AG04450 (cell line): ENCODE measurements at regions not wholly inside any gene's neighbourhood (a gene's known extent, or its start where the extent isn't known, plus 50 kb on each side); places are given as distances from the start of the nearest gene placed in this dataset.

Source experiments
- CTCF ChIA-PET: fragments of 300-600, 350-600 bp; formaldehyde crosslinking; extraction: SDS; loops from one replicate; lab custom pipeline; 2022; ENCODE audit warnings: antibody characterized with exemption, inconsistent platforms; lab: Charles Lee
- POLR2A ChIA-PET: fragments of 350-600 bp; formaldehyde crosslinking; extraction: SDS; loops from one replicate; lab custom pipeline; 2021; ENCODE audit warnings: antibody characterized with exemption, inconsistent platforms; lab: Yijun Ruan, JAX
- DNase-seq: peaks from one replicate; pipeline ENCODE4 v3.0.0-alpha.2; 2011; ENCODE audit warnings: low read depth, low spot score
- H3K27ac ChIP-seq: one replicate; pipeline ENCODE4 v1.5.1; 2012; ENCODE audit warnings: low read depth, low read length, control low read depth
- H3K27me3 ChIP-seq: one replicate; pipeline ENCODE4 v1.6.0; 2012; ENCODE audit warnings: low read length; ENCODE audit not compliant: control insufficient read depth, insufficient read depth
- H3K4me3 ChIP-seq: 2 replicates; pipeline ENCODE4 v1.5.1; 2011; ENCODE audit warnings: mild to moderate bottlenecking, low read depth, low read length, control low read depth
- H3K9me3 ChIP-seq: 2 replicates; pipeline ENCODE4 v1.5.1; 2012; ENCODE audit warnings: low read length; ENCODE audit not compliant: control insufficient read depth, insufficient read depth
- TF ChIP-seq, protein P1 (sequence below): IDR thresholded peaks from 2 replicates; pipeline ENCODE4 v1.5.1; 2011; ENCODE audit warnings: low read depth, low read length, control low read depth, inconsistent platforms

DNA sequence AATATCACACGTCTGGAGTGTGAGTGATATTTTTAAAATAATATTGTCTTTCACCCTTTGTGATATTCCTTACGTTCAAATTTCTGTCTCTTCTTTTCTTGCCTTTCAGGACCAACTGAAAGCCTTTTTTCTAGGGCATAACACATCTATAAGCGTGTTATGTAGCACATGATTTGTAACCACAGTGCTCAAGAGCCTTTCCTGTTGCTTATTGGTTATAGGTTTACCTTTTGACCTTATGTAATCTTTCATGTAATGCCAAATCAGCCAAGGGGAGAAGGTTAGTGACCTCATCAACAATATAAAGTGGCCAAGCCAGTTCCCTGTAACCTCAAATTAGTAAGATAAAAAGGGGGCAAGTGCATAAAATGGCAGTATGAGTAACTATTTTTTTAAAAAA lies 480.2 kb downstream of the AMY1C start:
- Histone ChIP-seq H3K9me3 (no peaks in the 10 kb centered on the region), H3K27me3 (no peaks in the 10 kb centered on the region)

GRCh38 chr1:104231676-104232075 lies 482.0 kb downstream of the AMY1C start:
- TF ChIP-seq, protein P1, sequence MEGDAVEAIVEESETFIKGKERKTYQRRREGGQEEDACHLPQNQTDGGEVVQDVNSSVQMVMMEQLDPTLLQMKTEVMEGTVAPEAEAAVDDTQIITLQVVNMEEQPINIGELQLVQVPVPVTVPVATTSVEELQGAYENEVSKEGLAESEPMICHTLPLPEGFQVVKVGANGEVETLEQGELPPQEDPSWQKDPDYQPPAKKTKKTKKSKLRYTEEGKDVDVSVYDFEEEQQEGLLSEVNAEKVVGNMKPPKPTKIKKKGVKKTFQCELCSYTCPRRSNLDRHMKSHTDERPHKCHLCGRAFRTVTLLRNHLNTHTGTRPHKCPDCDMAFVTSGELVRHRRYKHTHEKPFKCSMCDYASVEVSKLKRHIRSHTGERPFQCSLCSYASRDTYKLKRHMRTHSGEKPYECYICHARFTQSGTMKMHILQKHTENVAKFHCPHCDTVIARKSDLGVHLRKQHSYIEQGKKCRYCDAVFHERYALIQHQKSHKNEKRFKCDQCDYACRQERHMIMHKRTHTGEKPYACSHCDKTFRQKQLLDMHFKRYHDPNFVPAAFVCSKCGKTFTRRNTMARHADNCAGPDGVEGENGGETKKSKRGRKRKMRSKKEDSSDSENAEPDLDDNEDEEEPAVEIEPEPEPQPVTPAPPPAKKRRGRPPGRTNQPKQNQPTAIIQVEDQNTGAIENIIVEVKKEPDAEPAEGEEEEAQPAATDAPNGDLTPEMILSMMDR: no peak
- no peaks in the 10 kb centered on the region for H3K27me3 ChIP-seq
- ChIA-PET POLR2A (no interaction called here), CTCF (no interaction called here)
- no peak overlapping the region for H3K4me3 ChIP-seq
- H3K9me3 ChIP-seq: no peaks in the 10 kb centered on the region
- H3K27ac ChIP-seq: no peak overlapping the region
- DNase-seq: no peak

More for the DNA sequence above, 480.2 kb downstream of the AMY1C start:
- POLR2A ChIA-PET: no interaction called here
- DNase-seq: no peak
- Histone ChIP-seq H3K4me3 (no peak overlapping the region), H3K27ac (no peak overlapping the region)
- CTCF ChIA-PET: no interaction called here
- TF ChIP-seq, protein P1: no peak

DNA sequence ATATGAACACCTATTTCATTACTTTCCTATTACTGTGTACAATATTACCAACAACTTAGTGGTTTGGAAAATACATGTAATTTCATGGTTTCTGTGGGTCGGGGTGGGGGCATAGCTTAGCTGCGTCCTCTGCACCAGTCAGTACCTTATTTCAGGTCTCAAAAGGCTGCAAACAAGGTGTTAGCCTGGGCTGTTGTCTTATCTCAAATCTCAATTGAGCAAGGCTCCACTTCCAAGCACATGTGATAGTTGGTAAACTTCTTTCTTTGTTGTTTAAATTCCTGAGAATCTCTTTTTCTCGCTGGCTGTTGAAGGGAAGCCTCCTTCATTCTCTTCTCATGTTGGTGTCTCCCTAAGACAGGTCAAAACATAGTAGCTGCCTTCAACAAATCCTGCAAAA lies 485.4 kb downstream of the AMY1C start:
- TF ChIP-seq, protein P1: no peak
- no peak overlapping the region for H3K27ac ChIP-seq
- H3K4me3 ChIP-seq: no peak overlapping the region
- H3K27me3 ChIP-seq: no peaks in the 10 kb centered on the region
- CTCF ChIA-PET: no interaction called here
- POLR2A ChIA-PET: no interaction called here
- H3K9me3 ChIP-seq: no peaks in the 10 kb centered on the region
- no peak for DNase-seq

DNA sequence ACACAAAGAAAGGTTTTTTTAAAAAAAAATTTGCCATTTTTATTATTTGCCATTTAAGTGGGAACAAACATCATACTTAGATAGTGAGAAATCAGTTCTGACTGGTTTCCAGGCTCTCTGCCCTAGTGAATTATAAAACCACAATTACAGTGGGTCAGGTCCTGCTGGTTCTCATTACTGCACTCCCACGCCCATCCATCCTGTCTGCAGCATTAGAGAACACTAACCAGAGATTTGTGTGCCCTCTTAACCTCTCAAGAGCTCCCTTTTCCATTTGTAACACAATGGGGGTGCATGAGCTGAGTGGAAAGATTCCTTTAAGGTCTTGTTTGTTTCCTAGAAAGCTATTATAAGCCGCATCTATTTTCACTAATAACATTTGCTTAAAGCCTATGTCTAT lies 489.3 kb downstream of the AMY1C start:
- Histone ChIP-seq H3K9me3 (no peaks in the 10 kb centered on the region), H3K27ac (no peak overlapping the region), H3K4me3 (no peak overlapping the region), H3K27me3 (no peaks in the 10 kb centered on the region)
- POLR2A ChIA-PET: no interaction called here
- DNase-seq: no peak
- CTCF ChIA-PET: no interaction called here
- TF ChIP-seq, protein P1: no peak

GRCh38 chr1:104248385-104248784 lies 498.7 kb downstream of the AMY1C start:
- TF ChIP-seq, protein P1: no peak
- Histone ChIP-seq H3K27me3 (no peaks in the 10 kb centered on the region), H3K9me3 (no peaks in the 10 kb centered on the region; the same call in 1 of the 2 replicates), H3K4me3 (no peak overlapping the region), H3K27ac (no peak overlapping the region)
- POLR2A ChIA-PET: no interaction called here
- CTCF ChIA-PET: no interaction called here
- DNase-seq: no peak
